Amniotic epithelial cell (primary cell): ENCODE measurements at regions not wholly inside any gene's neighbourhood (a gene's known extent, or its start where the extent isn't known, plus 50 kb on each side); places are given as distances from the start of the nearest gene placed in this dataset.

Experiments used
- DNase-seq: peaks from one replicate; pipeline ENCODE4 v3.0.0-alpha.2; 2010; ENCODE audit warnings: low read depth

GRCh38 chr10:128814024-128814423 lies 653.0 kb upstream of the MGMT start:
- DNase-seq: no peak

- no peak for DNase-seq
These were observed 652.3 kb upstream of the MGMT start for GRCh38 chr10:128814782-128815181.

GRCh38 chr10:128816726-128817125 lies 650.3 kb upstream of the MGMT start:
- DNase-seq: no peak

- DNase-seq: no peak
These were observed 649.4 kb upstream of the MGMT start for GRCh38 chr10:128817636-128818035.

GRCh38 chr10:128820663-128821062 lies 646.4 kb upstream of the MGMT start:
- no peak for DNase-seq

GRCh38 chr10:128823201-128823600 lies 643.8 kb upstream of the MGMT start:
- no peak for DNase-seq

GRCh38 chr10:128825626-128826025 lies 641.4 kb upstream of the MGMT start:
- DNase-seq: no peak

GRCh38 chr10:128833671-128834070 lies 633.4 kb upstream of the MGMT start:
- no peak for DNase-seq

GRCh38 chr10:128835361-128835760 lies 631.7 kb upstream of the MGMT start:
- DNase-seq: no peak

- no peak for DNase-seq
These were observed 629.6 kb upstream of the MGMT start for GRCh38 chr10:128837478-128837877.

- no peak for DNase-seq
These were observed 627.9 kb upstream of the MGMT start for GRCh38 chr10:128839134-128839533.

- no peak for DNase-seq
These were observed 627.3 kb upstream of the MGMT start for GRCh38 chr10:128839701-128840100.

GRCh38 chr10:128843972-128844371 lies 623.1 kb upstream of the MGMT start:
- no peak for DNase-seq

GRCh38 chr10:128846927-128847326 lies 620.1 kb upstream of the MGMT start:
- DNase-seq: no peak

- no peak for DNase-seq
These were observed 618.2 kb upstream of the MGMT start for GRCh38 chr10:128848810-128849209.

- DNase-seq: no peak
These were observed 616.4 kb upstream of the MGMT start for GRCh38 chr10:128850647-128851046.

- DNase-seq: no peak
These were observed 615.8 kb upstream of the MGMT start for GRCh38 chr10:128851281-128851680.

- DNase-seq: no peak
These were observed 615.3 kb upstream of the MGMT start for GRCh38 chr10:128851726-128852125.

- no peak for DNase-seq
These were observed 614.6 kb upstream of the MGMT start for GRCh38 chr10:128852449-128852848.

- DNase-seq: no peak
These were observed 614.1 kb upstream of the MGMT start for GRCh38 chr10:128852902-128853301.

- DNase-seq: no peak
These were observed 613.5 kb upstream of the MGMT start for GRCh38 chr10:128853537-128853936.

GRCh38 chr10:128854204-128854603 lies 612.8 kb upstream of the MGMT start:
- DNase-seq: no peak

- no peak for DNase-seq
These were observed 612.1 kb upstream of the MGMT start for GRCh38 chr10:128854963-128855362.

- DNase-seq: no peak
These were observed 611.2 kb upstream of the MGMT start for GRCh38 chr10:128855618-128856428.
